B cell (primary cell): ENCODE measurements at regions not wholly inside any gene's neighbourhood (a gene's known extent, or its start where the extent isn't known, plus 50 kb on each side); places are given as distances from the start of the nearest gene placed in this dataset.

ENCODE experiments used
- ATAC-seq: fragments of 200-7000 bp; cut with Tn5 transposase; one replicate; pipeline ENCODE4 v1.10.0; 2021; ENCODE audit warnings: low read depth, mild to moderate bottlenecking, moderate number of reproducible peaks, moderate library complexity
- CTCF ChIA-PET: fragments of 350-600 bp; sonication (Branson Sonifier 250); formaldehyde crosslinking; loops from one replicate; lab custom pipeline; 2021; ENCODE audit warnings: antibody characterized with exemption, inconsistent platforms; lab: Charles Lee
- POLR2A ChIA-PET: fragments of 350-600 bp; sonication (Branson Sonifier 250); formaldehyde crosslinking; loops from one replicate; lab custom pipeline; 2021; ENCODE audit warnings: antibody characterized with exemption; lab: Charles Lee
- DNase-seq: peaks from one replicate; pipeline ENCODE4 v3.0.0; 2013
- H2AFZ ChIP-seq: 2 replicates; pipeline ENCODE4 v1.6.1; 2012; ENCODE audit warnings: mild to moderate bottlenecking, low read depth, low read length; ENCODE audit not compliant: insufficient read depth, poor library complexity, severe bottlenecking
- H3K27ac ChIP-seq, 2 donors: 1 replicate in 1 of 2; 2 replicates in 1 of 2; pipeline ENCODE4 v1.5.1; 2012 to 2013; ENCODE audit warnings: low read length in 2 of 2, mild to moderate bottlenecking in 2 of 2, moderate library complexity in 1 of 2
- H3K27me3 ChIP-seq, 4 experiments: fragments of 200-600 bp in 1 of 4; sonication (generic) in 1 of 4; replicated peaks in 1 of 4; 1 replicate in 2 of 4; 2 replicates in 2 of 4; pipeline versions ENCODE4 v1.6.1 to v1.7.0; 2013 to 2016; ENCODE audit warnings: low read length in 3 of 4, mild to moderate bottlenecking in 2 of 4, mixed read lengths in 1 of 4, moderate library complexity in 1 of 4; ENCODE audit not compliant: insufficient read depth in 4 of 4, control insufficient read depth in 3 of 4; ENCODE audit errors: control extremely low read depth in 1 of 4
- H3K36me3 ChIP-seq, 2 experiments: replicated peaks in 1 of 2; 1 replicate in 1 of 2; 2 replicates in 1 of 2; pipeline versions ENCODE4 v1.6.1 to v1.7.1; 2013; ENCODE audit warnings: low read length in 1 of 2; ENCODE audit not compliant: insufficient read depth in 2 of 2, control insufficient read depth in 1 of 2; ENCODE audit errors: control extremely low read depth in 1 of 2, extremely low read depth in 1 of 2
- H3K4me1 ChIP-seq, 2 donors: fragments of 200-600 bp in 1 of 2; sonication (generic) in 1 of 2; 1 replicate in 1 of 2; 2 replicates in 1 of 2; pipeline versions ENCODE4 v1.5.1 to v1.6.1; 2013 to 2017; ENCODE audit warnings: low read length in 2 of 2; ENCODE audit not compliant: control insufficient read depth in 2 of 2, insufficient read depth in 2 of 2
- H3K4me2 ChIP-seq: replicated peaks from 2 replicates; pipeline ENCODE3; 2012; ENCODE audit warnings: mild to moderate bottlenecking, low read depth, low read length; ENCODE audit not compliant: poor library complexity, severe bottlenecking
- H3K4me3 ChIP-seq, 5 experiments: fragments of 200-600 bp in 1 of 5; sonication (generic) in 1 of 5; 1 replicate in 3 of 5; 2 replicates in 2 of 5; pipeline versions ENCODE4 v1.5.1 to v1.7.0; 2011 to 2016; ENCODE audit warnings: low read length in 4 of 5, mild to moderate bottlenecking in 4 of 5, low read depth in 2 of 5, control low read depth in 1 of 5, moderate library complexity in 1 of 5; ENCODE audit not compliant: insufficient read depth in 1 of 5; ENCODE audit errors: control extremely low read depth in 1 of 5, extremely low read depth in 1 of 5
- H3K79me2 ChIP-seq: fragments of 200-600 bp; sonication (generic); one replicate; pipeline ENCODE4 v1.6.0; 2016; ENCODE audit warnings: low read length; ENCODE audit not compliant: control insufficient read depth, insufficient read depth
- H3K9ac ChIP-seq: fragments of 200-600 bp; sonication (generic); 2 replicates; pipeline ENCODE4 v1.6.1; 2017; ENCODE audit warnings: mild to moderate bottlenecking, low read length, moderate library complexity
- H3K9me3 ChIP-seq, 3 donors: one replicate each; pipeline versions ENCODE4 v1.6.1 to v1.7.1; 2013; ENCODE audit warnings: low read length in 2 of 3; ENCODE audit not compliant: control insufficient read depth in 2 of 3, insufficient read depth in 1 of 3; ENCODE audit errors: control extremely low read depth in 1 of 3
- H4K20me1 ChIP-seq: 2 replicates; pipeline ENCODE4 v1.6.0; 2012; ENCODE audit warnings: mild to moderate bottlenecking, low read length; ENCODE audit not compliant: insufficient read depth, control insufficient read depth, poor library complexity, severe bottlenecking
- H3K27ac Mint-ChIP-seq: one replicate; pipeline ENCODE4 v1.8.0; 2021; ENCODE audit warnings: mixed read lengths
- H3K27me3 Mint-ChIP-seq: one replicate; pipeline ENCODE4 v1.8.0; 2021; ENCODE audit warnings: mixed read lengths
- H3K4me1 Mint-ChIP-seq: one replicate; pipeline ENCODE4 v1.8.0; 2021; ENCODE audit warnings: mixed read lengths
- H3K4me3 Mint-ChIP-seq: one replicate; pipeline ENCODE4 v1.8.0; 2021; ENCODE audit warnings: mixed read lengths
- H3K9me3 Mint-ChIP-seq: one replicate; pipeline ENCODE4 v1.8.0; 2022; ENCODE audit warnings: mixed read lengths; ENCODE audit not compliant: insufficient read depth
- EZH2 ChIP-seq: IDR thresholded peaks from 2 replicates; pipeline ENCODE4 v1.6.1; 2012; ENCODE audit warnings: borderline replicate concordance, low read depth, mild to moderate bottlenecking, moderate library complexity, low read length; ENCODE audit not compliant: insufficient read depth, poor library complexity, severe bottlenecking
- WGBS: methylation state at CpG from one replicate; pipeline ENCODE4 v1.1.5; 2013; ENCODE audit warnings: missing lambda C conversion rate; ENCODE audit not compliant: insufficient coverage; 5-methylcytosine and 5-hydroxymethylcytosine counted together
- intact Hi-C: fragments of 100-400 bp; cut with micrococcal nuclease; formaldehyde crosslinking; loops from one replicate; pipeline ENCODE4 v1.10.0; 2022
- TF ChIP-seq, protein P1 (sequence below): fragments of 200-600 bp; IDR thresholded peaks from one replicate; pipeline ENCODE4 v1.8.0; 2022; ENCODE audit warnings: antibody characterized with exemption, mild to moderate bottlenecking

- H3K4me1 ChIP-seq = no peaks in the 10 kb centered on the region
- intact Hi-C loops = no loop called here
- no peaks in the 10 kb centered on the region for H3K27me3 ChIP-seq
- H3K4me3 ChIP-seq = no peak overlapping the region
- Mint-ChIP-seq H3K27ac (no peak overlapping the region), H3K4me1 (no peaks in the 10 kb centered on the region), H3K4me3 (no peak overlapping the region), H3K9me3 (no peaks in the 10 kb centered on the region), H3K27me3 (no peaks in the 10 kb centered on the region)
- no peak for TF ChIP-seq EZH2
- TF ChIP-seq, protein P1, sequence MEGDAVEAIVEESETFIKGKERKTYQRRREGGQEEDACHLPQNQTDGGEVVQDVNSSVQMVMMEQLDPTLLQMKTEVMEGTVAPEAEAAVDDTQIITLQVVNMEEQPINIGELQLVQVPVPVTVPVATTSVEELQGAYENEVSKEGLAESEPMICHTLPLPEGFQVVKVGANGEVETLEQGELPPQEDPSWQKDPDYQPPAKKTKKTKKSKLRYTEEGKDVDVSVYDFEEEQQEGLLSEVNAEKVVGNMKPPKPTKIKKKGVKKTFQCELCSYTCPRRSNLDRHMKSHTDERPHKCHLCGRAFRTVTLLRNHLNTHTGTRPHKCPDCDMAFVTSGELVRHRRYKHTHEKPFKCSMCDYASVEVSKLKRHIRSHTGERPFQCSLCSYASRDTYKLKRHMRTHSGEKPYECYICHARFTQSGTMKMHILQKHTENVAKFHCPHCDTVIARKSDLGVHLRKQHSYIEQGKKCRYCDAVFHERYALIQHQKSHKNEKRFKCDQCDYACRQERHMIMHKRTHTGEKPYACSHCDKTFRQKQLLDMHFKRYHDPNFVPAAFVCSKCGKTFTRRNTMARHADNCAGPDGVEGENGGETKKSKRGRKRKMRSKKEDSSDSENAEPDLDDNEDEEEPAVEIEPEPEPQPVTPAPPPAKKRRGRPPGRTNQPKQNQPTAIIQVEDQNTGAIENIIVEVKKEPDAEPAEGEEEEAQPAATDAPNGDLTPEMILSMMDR = no peak
- POLR2A ChIA-PET = no interaction called here
- DNase-seq = no peak
- WGBS = 73% methylated on average over 4 of the region's 4 CpGs
- H2AFZ ChIP-seq = no peak overlapping the region
- no peaks in the 10 kb centered on the region for H3K9me3 ChIP-seq
- no peaks in the 10 kb centered on the region for H4K20me1 ChIP-seq
- no peak overlapping the region for H3K9ac ChIP-seq
- H3K36me3 ChIP-seq = no peaks in the 10 kb centered on the region
- H3K4me2 ChIP-seq = no peak overlapping the region
- no peak overlapping the region for H3K27ac ChIP-seq
- CTCF ChIA-PET = no interaction called here
- no peaks in the 10 kb centered on the region for H3K79me2 ChIP-seq
- ATAC-seq = no peak
These were observed 79.5 kb downstream of the FOXA2 start for GRCh38 chr20:22504829-22505377.

DNA sequence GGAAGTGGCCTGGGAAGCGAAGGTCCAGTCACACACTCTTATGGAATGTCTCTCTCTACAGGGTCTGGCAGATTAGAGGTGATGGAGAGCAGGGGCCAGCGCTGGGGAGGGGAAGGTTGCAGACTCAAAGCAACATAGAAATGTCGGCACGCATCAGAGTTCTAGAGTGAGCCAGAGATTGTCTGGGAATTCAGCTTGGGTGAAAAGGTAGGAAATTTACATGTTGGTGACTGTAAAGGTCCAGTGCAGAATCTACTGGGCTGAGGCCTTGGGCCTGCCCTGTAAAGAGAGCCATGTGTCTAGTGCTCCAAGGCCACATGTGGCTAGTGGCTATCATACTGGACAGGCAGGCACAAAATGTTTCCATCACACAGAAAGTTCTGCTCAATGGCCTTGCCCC, 80.8 kb downstream of the FOXA2 start:
- no peak for DNase-seq
- ATAC-seq = no peak
- H3K9me3 Mint-ChIP-seq = no peaks in the 10 kb centered on the region
- Histone ChIP-seq H3K9me3 (no peaks in the 10 kb centered on the region), H4K20me1 (no peaks in the 10 kb centered on the region), H3K79me2 (no peaks in the 10 kb centered on the region), H3K4me2 (no peak overlapping the region), H3K27me3 (no peaks in the 10 kb centered on the region), H3K4me1 (no peaks in the 10 kb centered on the region), H3K27ac (no peak overlapping the region), H2AFZ (no peak overlapping the region), H3K4me3 (no peak overlapping the region), H3K36me3 (no peaks in the 10 kb centered on the region), H3K9ac (no peak overlapping the region)
- H3K4me1 Mint-ChIP-seq = no peaks in the 10 kb centered on the region
- no peaks in the 10 kb centered on the region for H3K27me3 Mint-ChIP-seq
- POLR2A ChIA-PET = no interaction called here
- WGBS = 82% methylated on average over 4 of the region's 4 CpGs
- H3K4me3 Mint-ChIP-seq = no peak overlapping the region
- intact Hi-C loops = no loop called here
- TF ChIP-seq, protein P1 = no peak
- TF ChIP-seq EZH2 = no peak
- CTCF ChIA-PET = no interaction called here
- H3K27ac Mint-ChIP-seq = no peak overlapping the region
